GM18505 (cell line): ENCODE measurements at regions not wholly inside any gene's neighbourhood (a gene's known extent, or its start where the extent isn't known, plus 50 kb on each side); places are given as distances from the start of the nearest gene placed in this dataset.
A peak's percentile ranks its signal among the peaks of the same experiment; 100 is the strongest.
"Not testable (repeated sequence)": the region's sequence is repeated elsewhere in the genome, so short reads cannot be mapped to it uniquely, and the experiment has no call there.

ENCODE experiments used
- ATAC-seq: cut with Tn5 transposase; IDR thresholded peaks from one replicate; pipeline ENCODE4 v1.9.1; 2021; ENCODE audit not compliant: unreplicated experiment
- POLR2A ChIP-seq: IDR thresholded peaks from 4 replicates; pipeline ENCODE4 v1.6.1; 2011; ENCODE audit warnings: borderline replicate concordance; ENCODE audit not compliant: insufficient read depth, insufficient read length; ENCODE audit errors: extremely low read depth

- TF ChIP-seq POLR2A: no peak
- peak; percentile 72 for ATAC-seq
Observed at GRCh38 chr12:46487567-46488131, 115.1 kb upstream of the SLC38A2 start.

GRCh38 chr12:46486588-46486987 is 114.0 kb upstream of the SLC38A2 start:
- TF ChIP-seq POLR2A: no peak
- ATAC-seq: no peak

- no peak for ATAC-seq
- no peak for TF ChIP-seq POLR2A
Observed at GRCh38 chr12:46485853-46486252, 113.3 kb upstream of the SLC38A2 start.

GRCh38 chr12:46484396-46485061 is 112.0 kb upstream of the SLC38A2 start:
- no peak for TF ChIP-seq POLR2A
- ATAC-seq: no peak

GRCh38 chr12:46483572-46484395 is 111.2 kb upstream of the SLC38A2 start:
- TF ChIP-seq POLR2A: no peak
- no peak for ATAC-seq

- ATAC-seq: no peak
- TF ChIP-seq POLR2A: no peak
Observed at GRCh38 chr12:46480724-46481123, 108.2 kb upstream of the SLC38A2 start.

GRCh38 chr12:46480316-46480715 is 107.7 kb upstream of the SLC38A2 start:
- no peak for TF ChIP-seq POLR2A
- no peak for ATAC-seq

- no peak for TF ChIP-seq POLR2A
- ATAC-seq: no peak
Observed at GRCh38 chr12:46478123-46478522, 105.5 kb upstream of the SLC38A2 start.

- no peak for ATAC-seq
- no peak for TF ChIP-seq POLR2A
Observed at GRCh38 chr12:46477541-46477940, 105.0 kb upstream of the SLC38A2 start.

GRCh38 chr12:46475972-46476645 is 103.5 kb upstream of the SLC38A2 start:
- no peak for ATAC-seq
- no peak for TF ChIP-seq POLR2A

GRCh38 chr12:46474385-46474784 is 101.8 kb upstream of the SLC38A2 start:
- not testable (repeated sequence) for ATAC-seq

- ATAC-seq: peak; percentile 77
- TF ChIP-seq POLR2A: no peak
Observed at GRCh38 chr12:46473634-46474329, 101.2 kb upstream of the SLC38A2 start.
